OCI-LY7 (cell line): ENCODE measurements at regions not wholly inside any gene's neighbourhood (a gene's known extent, or its start where the extent isn't known, plus 50 kb on each side); places are given as distances from the start of the nearest gene placed in this dataset.

Experiments
- CTCF ChIP-seq: fragments of 200-600 bp; sonication (generic); conservative IDR thresholded peaks from 2 replicates; pipeline ENCODE4 v1.5.1; 2014; ENCODE audit warnings: mild to moderate bottlenecking, antibody characterized with exemption, low read length, moderate library complexity, mixed read lengths
- EZH2phosphoT487 ChIP-seq: fragments of 200-600 bp; sonication (generic); IDR thresholded peaks from 2 replicates; pipeline ENCODE4 v1.6.1; 2018; ENCODE audit warnings: low read depth, borderline replicate concordance, mild to moderate bottlenecking, mixed run types, antibody characterized with exemption, low read length, moderate library complexity, mixed read lengths

DNA sequence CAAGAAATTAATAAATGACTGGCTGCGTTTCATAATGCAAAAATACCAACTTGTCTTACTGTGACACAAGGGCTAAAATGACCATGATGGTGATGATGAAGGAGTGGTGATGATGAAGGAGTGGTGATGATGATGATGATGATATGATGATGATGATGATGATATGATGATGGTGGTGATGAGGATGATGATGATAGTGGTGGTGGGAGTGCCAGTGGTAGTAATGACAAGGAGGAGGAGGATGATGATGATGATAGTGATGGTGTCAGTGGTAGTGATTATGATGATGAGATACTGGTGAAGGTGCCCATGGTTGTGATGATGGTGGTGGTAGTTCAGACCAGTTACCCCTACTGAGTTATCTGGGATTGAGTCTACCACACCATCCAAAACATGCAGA lies 265.9 kb downstream of the FGFR2 start:
- no peak for TF ChIP-seq CTCF
- TF ChIP-seq EZH2phosphoT487 = no peak
